Stomach (tissue), 4 donors: ENCODE measurements at regions not wholly inside any gene's neighbourhood (a gene's known extent, or its start where the extent isn't known, plus 50 kb on each side); places are given as distances from the start of the nearest gene placed in this dataset.

ENCODE experiments used
- CTCF ChIP-seq, 7 experiments: fragments of 450-650 bp in 4 of 7; fragments of 200-600 bp in 3 of 7; sonication (generic) in 3 of 7; IDR thresholded peaks; one replicate each; pipeline ENCODE4 v1.5.1; 2016 to 2019; ENCODE audit warnings: antibody characterized with exemption in 7 of 7, control low read depth in 2 of 7, mild to moderate bottlenecking in 1 of 7
- EP300 ChIP-seq: sonication (generic); formaldehyde crosslinking; IDR thresholded peaks from one replicate; pipeline ENCODE4 v1.6.1; 2017; ENCODE audit warnings: antibody characterized with exemption
- POLR2A ChIP-seq, 4 donors: fragments of 450-650 bp; IDR thresholded peaks; one replicate each; pipeline ENCODE4 v1.6.1; 2016; ENCODE audit warnings: antibody characterized with exemption in 4 of 4, control low read depth in 2 of 4, mild to moderate bottlenecking in 1 of 4, moderate library complexity in 1 of 4
- POLR2AphosphoS5 ChIP-seq, 3 donors: sonication (generic); formaldehyde crosslinking; IDR thresholded peaks; one replicate each; pipeline ENCODE4 v1.6.1; 2016; ENCODE audit warnings: antibody characterized with exemption in 3 of 3

DNA sequence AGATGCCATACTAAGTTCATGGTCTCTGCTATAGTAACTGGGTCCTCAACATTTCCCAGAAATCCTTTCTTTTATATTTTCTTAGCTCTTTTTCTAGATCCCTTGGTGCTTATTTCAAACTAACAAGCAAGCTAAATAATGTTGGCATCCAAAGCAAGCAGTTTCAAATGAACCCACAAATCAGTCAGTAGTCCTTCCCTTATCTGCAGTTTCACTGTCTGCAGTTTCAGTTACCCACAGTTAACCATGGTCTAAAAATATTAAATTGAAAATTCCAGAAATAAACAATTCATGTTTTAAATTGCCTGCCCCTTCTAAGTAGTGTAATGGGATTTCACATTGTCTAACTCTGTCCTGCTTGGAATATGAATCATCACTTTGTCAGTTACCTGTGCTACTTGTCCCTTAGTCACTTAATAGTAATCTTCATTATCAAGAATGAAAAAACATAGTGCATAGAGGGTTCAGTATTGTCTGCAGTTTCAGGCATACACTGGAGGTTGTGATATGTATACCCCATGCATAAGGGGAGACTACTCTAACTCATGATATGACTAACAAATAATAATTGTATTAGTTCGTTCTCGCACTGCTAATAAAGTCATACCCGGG, 633.7 kb downstream of the MECOM start:
- no peak for TF ChIP-seq EP300
- no peak for TF ChIP-seq CTCF (IDR thresholded peaks at IDR 0.05)
- no peak for TF ChIP-seq POLR2A (IDR thresholded peaks at IDR 0.05)
- TF ChIP-seq POLR2AphosphoS5 (IDR thresholded peaks at IDR 0.05), result no peak
